ENCODE measurements at regions not wholly inside any gene's neighbourhood (a gene's known extent, or its start where the extent isn't known, plus 50 kb on each side); places are given as distances from the start of the nearest gene placed in this dataset.

GRCh38 chr7:130951303-130951975 lies 217.4 kb upstream of the KLF14 start:
- dilution Hi-C loops (cut with MboI; ENCODE audit: extremely low pct_ligation_motif_present, low sequenced_read_pairs): no loop called here
- intact Hi-C loops (cut with micrococcal nuclease): no loop called here
- Histone ChIP-seq H2AFZ (ENCODE audit: low read depth, low read length) (no peak overlapping the region), H3K27ac (ENCODE audit: insufficient read depth, low read depth, low read length) (no peak overlapping the region), H3K4me3 (replicated peaks in 1 of 3; ENCODE audit: insufficient read depth in 1 of 3, low read depth in 1 of 3, low read length in 3 of 3) (no peak overlapping the region), H3K9ac (replicated peaks; ENCODE audit: extremely low read depth, insufficient read depth, low read length) (no peak overlapping the region), H3K4me1 (ENCODE audit: control insufficient read depth, extremely low read depth, insufficient read depth, low read length) (peaks cover 2% of the 10 kb centered on the region), H4K20me1 (replicated peaks; ENCODE audit: control insufficient read depth, extremely low read depth, insufficient read depth, low read length) (no peaks in the 10 kb centered on the region), H3K79me2 (ENCODE audit: control insufficient read depth, insufficient read depth, low read length) (no peaks in the 10 kb centered on the region), H3K27me3 (ENCODE audit: control insufficient read depth in 2 of 2, insufficient read depth in 2 of 2, low read length in 2 of 2) (no peaks in the 10 kb centered on the region), H3K36me3 (ENCODE audit: control insufficient read depth in 2 of 2, extremely low read depth in 1 of 2, insufficient read depth in 2 of 2, low read length in 2 of 2) (peaks cover 0 to 2% of the 10 kb centered on the region in 2 experiments), H3K9me1 (replicated peaks; ENCODE audit: control insufficient read depth, extremely low read depth, insufficient read depth, low read length) (no peaks in the 10 kb centered on the region), H3K9me3 (replicated peaks; ENCODE audit: control insufficient read depth, insufficient read depth, low read length) (no peaks in the 10 kb centered on the region), H3K4me2 (ENCODE audit: insufficient read depth, low read length) (no peak overlapping the region)
- ChIA-PET POLR2A (no interaction called here), CTCF (interaction anchor here (0.8 to 1.0 kb wide), 3 partner anchors 9 to 54 kb away, joined by 3 to 4 read pairs (median 3); no protein-coding TSS in a partner anchor)
- FAIRE-seq (no peak), DNase-seq (ENCODE audit: low read depth, low spot score) (no peak)
- TF ChIP-seq EZH2 (IDR thresholded peaks at IDR 0.05; ENCODE audit: borderline replicate concordance, low read depth, low read length, severe bottlenecking): no peak
- no peak for TF ChIP-seq GATA2 (IDR thresholded peaks at IDR 0.05; ENCODE audit: insufficient read depth, insufficient read length, low read depth, low read length)
- no peak for TF ChIP-seq FOS (IDR thresholded peaks at IDR 0.05; ENCODE audit: borderline replicate concordance, insufficient read depth, low read length)
- no peak for TF ChIP-seq POLR2A (IDR thresholded peaks at IDR 0.05; ENCODE audit: low read depth, low read length)
- no peak for TF ChIP-seq CTCF (IDR thresholded peaks at IDR 0.05; ENCODE audit: extremely low read depth in 1 of 2, insufficient read depth in 1 of 2, low read depth in 1 of 2, low read length in 2 of 2)
- no peak for TF ChIP-seq MAX (IDR thresholded peaks at IDR 0.05; ENCODE audit: insufficient read depth, insufficient read length)
- TF ChIP-seq MYC (IDR thresholded peaks at IDR 0.05; ENCODE audit: low read depth, low read length): no peak
- TF ChIP-seq POLR2AphosphoS5 (IDR thresholded peaks at IDR 0.05; ENCODE audit: insufficient read depth, low read depth, low read length): no peak
- no peak for TF ChIP-seq JUN (IDR thresholded peaks at IDR 0.05; ENCODE audit: borderline replicate concordance, insufficient read depth, insufficient read length, low read depth)
- no TSS peak for BruUV-seq (replicated peaks)
